HepG2 (cell line): ENCODE measurements at regions not wholly inside any gene's neighbourhood (a gene's known extent, or its start where the extent isn't known, plus 50 kb on each side); places are given as distances from the start of the nearest gene placed in this dataset.

Experiments used
- ATAC-seq: fragments of 200-7000 bp; cut with Tn5 transposase; 3 replicates; pipeline ENCODE4 v1.9.1; 2020; ENCODE audit warnings: mild to moderate bottlenecking, moderate library complexity
- BruUV-seq: library from RNA; stranded (reverse); fragments of 400-500 nt; replicated peaks from 2 replicates; lab custom pipeline; 2021; lab: Mats Ljungman, UMichigan
- CTCF ChIA-PET: fragments of 300-600 bp; formaldehyde crosslinking; extraction: SDS; loops from one replicate; lab custom pipeline; 2021; ENCODE audit warnings: low total read pairs, inconsistent platforms, low intra/inter-chr PET ratio; lab: Yijun Ruan, JAX
- POLR2A ChIA-PET: fragments of 350-600 bp; sonication (Branson Sonifier 250); formaldehyde crosslinking; loops from one replicate; lab custom pipeline; 2020; ENCODE audit warnings: antibody characterized with exemption, inconsistent platforms; lab: Yijun Ruan, JAX
- DNase-seq: peaks from one replicate; pipeline ENCODE4 v3.0.0-alpha.2; 2015; ENCODE audit warnings: low spot score
- FAIRE-seq: peaks from 3 replicates; lab custom pipeline; 2011; peaks lifted over from hg19 to GRCh38; lab: Jason Lieb, UNC
- H2AFZ ChIP-seq: one replicate; pipeline ENCODE4 v1.6.1; 2011; ENCODE audit warnings: low read length, inconsistent platforms
- H3K27ac ChIP-seq: fragments of 300-600 bp; 3 replicates; pipeline ENCODE4 v1.8.0; 2011; ENCODE audit warnings: mixed run types, mild to moderate bottlenecking, mixed read lengths, low read length, inconsistent platforms; ENCODE audit not compliant: insufficient read depth; ENCODE audit errors: extremely low read length
- H3K27me3 ChIP-seq, 2 experiments: fragments of 200-600 bp in 1 of 2; 2 replicates in 1 of 2; 3 replicates in 1 of 2; pipeline versions ENCODE4 v1.6.0 to v1.8.0; 2011; ENCODE audit warnings: low read length in 2 of 2, mild to moderate bottlenecking in 2 of 2, moderate library complexity in 2 of 2, inconsistent platforms in 1 of 2; ENCODE audit not compliant: insufficient read depth in 2 of 2, control insufficient read depth in 1 of 2
- H3K36me3 ChIP-seq, 2 experiments: fragments of 200-600 bp in 1 of 2; replicated peaks in 1 of 2; 2 replicates in 1 of 2; 3 replicates in 1 of 2; pipeline versions ENCODE4 v1.5.1 to v1.8.0; 2011; ENCODE audit warnings: low read length in 2 of 2, inconsistent platforms in 1 of 2; ENCODE audit not compliant: insufficient read depth in 2 of 2, control insufficient read depth in 1 of 2
- H3K4me1 ChIP-seq: 2 replicates; pipeline ENCODE4 v1.5.1; 2012; ENCODE audit warnings: low read length, inconsistent platforms; ENCODE audit not compliant: insufficient read depth
- H3K4me2 ChIP-seq: 2 replicates; pipeline ENCODE4 v1.6.0; 2011; ENCODE audit warnings: low read depth, low read length, inconsistent platforms
- H3K4me3 ChIP-seq, 3 experiments: fragments of 200-600 bp in 1 of 3; sonication (generic), shearing (Covaris generic) in 1 of 3; replicated peaks in 1 of 3; 2 replicates each; pipeline ENCODE4 v1.5.1; 2011 to 2016; ENCODE audit warnings: low read length in 3 of 3, inconsistent platforms in 2 of 3, low read depth in 2 of 3, mild to moderate bottlenecking in 2 of 3, control low read depth in 1 of 3, mixed read lengths in 1 of 3; ENCODE audit not compliant: insufficient read depth in 1 of 3
- H3K79me2 ChIP-seq: one replicate; pipeline ENCODE4 v1.6.1; 2011; ENCODE audit warnings: low read length, inconsistent platforms; ENCODE audit not compliant: insufficient read depth
- H3K9ac ChIP-seq: 2 replicates; pipeline ENCODE4 v1.6.0; 2011; ENCODE audit warnings: mild to moderate bottlenecking, low read depth, low read length, inconsistent platforms; ENCODE audit not compliant: insufficient read depth
- H3K9me3 ChIP-seq: 2 replicates; pipeline ENCODE4 v1.5.1; 2012; ENCODE audit warnings: mild to moderate bottlenecking, low read length
- H4K20me1 ChIP-seq: 2 replicates; pipeline ENCODE4 v1.6.0; 2011; ENCODE audit warnings: inconsistent platforms, mild to moderate bottlenecking, low read length, moderate library complexity; ENCODE audit not compliant: insufficient read depth
- AGO2 ChIP-seq: fragments of 200-400 bp; formaldehyde crosslinking; optimal IDR thresholded peaks from 2 replicates; pipeline ENCODE3; 2017; ENCODE audit warnings: mild to moderate bottlenecking, low read depth, low read length, moderate library complexity
- AKAP8 ChIP-seq: sonication (generic); formaldehyde crosslinking; IDR thresholded peaks from 2 replicates; pipeline ENCODE4 v1.5.1; 2020; ENCODE audit warnings: mild to moderate bottlenecking, missing genetic modification reagents
- ARHGAP35 ChIP-seq: sonication (generic); formaldehyde crosslinking; IDR thresholded peaks from 2 replicates; pipeline ENCODE4 v1.9.0; 2022; ENCODE audit warnings: mild to moderate bottlenecking, inconsistent platforms, moderate library complexity, missing genetic modification reagents, borderline replicate concordance
- CSRNP1 ChIP-seq: sonication (generic); formaldehyde crosslinking; IDR thresholded peaks from 2 replicates; pipeline ENCODE4 v1.8.1; 2023; ENCODE audit warnings: mild to moderate bottlenecking, missing genetic modification reagents
- DPF2 ChIP-seq: sonication (generic); formaldehyde crosslinking; IDR thresholded peaks from 2 replicates; pipeline ENCODE4 v1.4.0; 2020; ENCODE audit warnings: mild to moderate bottlenecking, low read depth, missing genetic modification reagents, borderline replicate concordance
- KDM2A ChIP-seq: sonication (generic); formaldehyde crosslinking; IDR thresholded peaks from 2 replicates; pipeline ENCODE4 v1.4.0; 2020; ENCODE audit warnings: low read depth, missing genetic modification reagents, borderline replicate concordance
- KLF15 ChIP-seq: sonication (generic); formaldehyde crosslinking; IDR thresholded peaks from 2 replicates; pipeline ENCODE4 v1.8.1; 2023; ENCODE audit warnings: borderline replicate concordance, mild to moderate bottlenecking, inconsistent platforms, missing genetic modification reagents, mixed read lengths
- POLR2A ChIP-seq, 2 experiments: IDR thresholded peaks; 2 replicates each; pipeline ENCODE4 v1.6.1; 2011; ENCODE audit warnings: low read depth in 2 of 2, low read length in 2 of 2, mild to moderate bottlenecking in 1 of 2, moderate library complexity in 1 of 2; ENCODE audit not compliant: insufficient read depth in 1 of 2
- SIN3A ChIP-seq: IDR thresholded peaks from 2 replicates; pipeline ENCODE4 v1.6.1; 2011; ENCODE audit warnings: low read depth, mild to moderate bottlenecking, control low read depth, low read length, borderline replicate concordance
- TBX3 ChIP-seq: fragments of 450-650 bp; IDR thresholded peaks from 2 replicates; pipeline ENCODE4 v1.6.1; 2017; ENCODE audit warnings: antibody characterized with exemption, mild to moderate bottlenecking, inconsistent platforms, borderline replicate concordance
- ZBTB2 ChIP-seq: sonication (generic); formaldehyde crosslinking; IDR thresholded peaks from 2 replicates; pipeline ENCODE4 v1.8.0; 2022; ENCODE audit warnings: low read depth, missing genetic modification reagents
- ZBTB26 ChIP-seq: IDR thresholded peaks from 2 replicates; pipeline ENCODE4 v1.6.1; 2016; ENCODE audit warnings: missing compliant biosample characterization, missing genetic modification reagents, borderline replicate concordance
- ZMYM4 ChIP-seq: sonication (generic); formaldehyde crosslinking; IDR thresholded peaks from 2 replicates; pipeline ENCODE4 v1.8.1; 2023; ENCODE audit warnings: mild to moderate bottlenecking, missing genetic modification reagents
- ZNF251 ChIP-seq: sonication (generic); formaldehyde crosslinking; IDR thresholded peaks from 2 replicates; pipeline ENCODE4 v1.9.0; 2021; ENCODE audit warnings: mild to moderate bottlenecking, missing genetic modification reagents
- ZNF441 ChIP-seq: sonication (generic); formaldehyde crosslinking; IDR thresholded peaks from 2 replicates; pipeline ENCODE4 v1.7.0; 2021; ENCODE audit warnings: missing genetic modification reagents, borderline replicate concordance
- ZNF557 ChIP-seq: sonication (generic); formaldehyde crosslinking; IDR thresholded peaks from 2 replicates; pipeline ENCODE4 v1.4.0; 2020; ENCODE audit warnings: missing genetic modification reagents
- ZNF674 ChIP-seq: sonication (generic); formaldehyde crosslinking; IDR thresholded peaks from 2 replicates; pipeline ENCODE4 v1.5.0; 2020; ENCODE audit warnings: low read depth, mild to moderate bottlenecking, missing genetic modification reagents
- WGBS: methylation state at CpG from one replicate; pipeline ENCODE4 v1.1.6; 2017; ENCODE audit warnings: low lambda C conversion rate; 5-methylcytosine and 5-hydroxymethylcytosine counted together
- in situ Hi-C: cut with HindIII; loops from 2 replicates; pipeline ENCODE4 v1.10.0; 2017; ENCODE audit warnings: low pct_unique_long_range_greater_than_20kb; ENCODE audit not compliant: extremely low pct_ligation_motif_present
- intact Hi-C: fragments of 100-400 bp; cut with micrococcal nuclease; formaldehyde crosslinking; loops from one replicate; pipeline ENCODE4 v1.10.0; 2022; ENCODE audit not compliant: unreplicated experiment

- no peak overlapping the region for H2AFZ ChIP-seq
- in situ Hi-C loops, result no loop called here
- no peak overlapping the region for H3K9ac ChIP-seq
- no peak overlapping the region for H3K27ac ChIP-seq
- 80% methylated on average over 1 of the region's 1 CpG for WGBS
- POLR2A ChIA-PET, result no interaction called here
- TF ChIP-seq ZBTB2 (CRISPR knock-in tag) (no peak), AKAP8 (CRISPR knock-in tag) (no peak), TBX3 (no peak), POLR2A (IDR thresholded peaks at IDR 0.05; ENCODE audit: insufficient read depth in 1 of 2, low read depth in 2 of 2, low read length in 2 of 2) (no peak), ZNF557 (CRISPR knock-in tag) (no peak), ZNF441 (CRISPR knock-in tag) (no peak), ZMYM4 (CRISPR knock-in tag) (no peak), KLF15 (CRISPR knock-in tag) (no peak), ZNF674 (CRISPR knock-in tag) (no peak), SIN3A (no peak), ZNF251 (CRISPR knock-in tag) (no peak), KDM2A (no peak), CSRNP1 (no peak), DPF2 (no peak), ARHGAP35 (CRISPR knock-in tag) (no peak), ZBTB26 (CRISPR knock-in tag) (no peak), AGO2 (no peak)
- no peaks in the 10 kb centered on the region for H3K4me1 ChIP-seq
- DNase-seq (no peak), ATAC-seq (no peak), FAIRE-seq (no peak)
- no peaks in the 10 kb centered on the region for H3K27me3 ChIP-seq
- H3K4me2 ChIP-seq, result no peak overlapping the region
- CTCF ChIA-PET, result no interaction called here
- no peaks in the 10 kb centered on the region for H4K20me1 ChIP-seq
- no peak overlapping the region for H3K4me3 ChIP-seq
- intact Hi-C loops, result no loop called here
- H3K9me3 ChIP-seq, result no peaks in the 10 kb centered on the region
- H3K36me3 ChIP-seq, result no peaks in the 10 kb centered on the region
- no TSS peak for BruUV-seq
- no peaks in the 10 kb centered on the region for H3K79me2 ChIP-seq
Measured at GRCh38 chr1:103160281-103160680, 52.0 kb upstream of the COL11A1 start.
